Glomerular visceral epithelial cell (primary cell): ENCODE measurements at regions not wholly inside any gene's neighbourhood (a gene's known extent, or its start where the extent isn't known, plus 50 kb on each side); places are given as distances from the start of the nearest gene placed in this dataset.
"Not testable (repeated sequence)": the region's sequence is repeated elsewhere in the genome, so short reads cannot be mapped to it uniquely, and the experiment has no call there.

ENCODE experiments used
- DNase-seq: peaks from one replicate; pipeline ENCODE4 v3.0.0-alpha.2; 2016; ENCODE audit errors: extremely low spot score

GRCh38 chr4:14361084-14361483 is 641.2 kb upstream of the CPEB2 start:
- DNase-seq: no peak

- DNase-seq: no peak
Observed at GRCh38 chr4:14362385-14362784, 639.9 kb upstream of the CPEB2 start.

DNA sequence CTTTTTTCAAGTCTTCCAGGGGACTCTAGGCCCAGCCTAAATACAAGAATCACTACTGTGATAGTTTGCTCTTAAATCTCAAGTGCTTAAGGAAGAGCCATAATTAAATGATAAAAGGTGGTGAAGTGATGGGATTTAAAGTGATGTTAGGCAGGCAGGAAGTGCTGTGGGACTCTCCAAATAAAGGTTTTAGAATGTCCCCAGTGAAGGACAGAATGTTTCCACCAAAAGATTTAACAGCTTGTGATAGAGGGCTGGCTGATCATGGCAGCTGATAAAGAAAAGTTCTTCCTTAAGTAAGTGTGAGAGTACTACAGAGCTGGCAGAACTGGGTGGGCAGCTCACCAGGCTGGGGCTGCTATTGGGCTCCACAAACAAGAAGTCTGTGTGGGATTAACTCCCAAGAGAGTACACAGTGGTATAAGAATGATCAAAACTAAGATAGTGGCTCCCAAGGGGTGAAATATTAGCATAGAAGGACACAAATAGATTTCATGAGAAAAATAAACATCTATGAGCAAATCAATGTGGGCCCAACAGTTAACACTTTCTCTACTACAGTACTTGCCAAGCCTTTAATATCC is 637.2 kb upstream of the CPEB2 start:
- no peak for DNase-seq

GRCh38 chr4:14368391-14368790 is 633.9 kb upstream of the CPEB2 start:
- no peak for DNase-seq

DNA sequence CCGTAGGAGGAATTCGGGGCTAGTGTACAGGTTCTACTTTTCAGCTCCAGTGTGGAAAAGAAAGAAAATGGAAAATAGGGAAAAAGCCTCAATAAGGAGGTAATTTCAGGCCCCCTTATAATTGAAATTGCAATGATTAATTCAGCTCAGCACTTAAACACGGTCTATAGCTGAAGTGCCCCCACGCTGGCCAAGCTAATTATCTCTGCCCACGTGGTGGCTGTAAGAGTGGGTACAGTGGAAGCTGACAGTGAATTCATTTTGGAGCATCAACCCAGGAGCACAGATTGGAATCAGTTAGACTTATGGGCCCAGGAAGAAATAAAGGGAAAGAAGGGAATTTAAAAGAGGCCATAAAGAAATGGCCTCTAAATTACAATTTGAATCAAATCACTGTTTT is 631.1 kb upstream of the CPEB2 start:
- no peak for DNase-seq

DNA sequence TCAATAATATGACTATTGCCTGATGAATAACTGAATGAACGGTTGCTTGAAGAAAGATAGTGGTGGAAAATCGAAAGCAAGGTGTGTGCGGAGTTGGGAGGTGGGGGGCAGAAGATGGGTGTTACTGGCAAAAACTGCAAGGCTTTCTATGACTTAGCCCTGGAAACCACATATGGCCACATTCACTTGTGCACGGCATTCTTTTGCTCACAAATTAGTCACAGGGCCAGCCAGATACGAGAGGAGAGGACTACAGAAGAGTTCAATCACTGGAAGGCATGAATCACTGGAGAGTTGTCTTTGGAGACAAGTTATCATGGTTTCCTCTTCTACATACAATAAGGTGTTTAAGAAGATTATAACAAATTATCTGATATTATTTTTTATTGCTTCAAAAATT is 626.5 kb upstream of the CPEB2 start:
- DNase-seq: no peak

DNA sequence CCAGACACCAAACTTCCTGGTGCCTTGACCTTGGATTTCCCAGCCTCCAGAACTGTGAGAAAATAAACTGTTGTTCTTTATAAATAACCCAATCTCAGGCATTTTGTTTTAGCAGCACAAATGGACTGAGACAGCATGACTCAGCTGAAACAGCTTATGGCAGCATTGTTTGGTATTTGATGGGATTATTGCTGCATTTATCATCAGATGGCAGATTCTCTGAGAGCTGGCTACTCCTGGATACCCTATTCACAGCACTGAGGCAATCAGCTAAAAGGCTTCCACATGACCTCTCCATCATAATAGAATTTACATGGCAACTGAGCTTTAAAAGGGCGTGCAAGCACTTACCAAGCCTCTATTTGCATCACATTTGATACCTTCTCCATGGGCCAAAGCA is 623.1 kb upstream of the CPEB2 start:
- DNase-seq: no peak

DNA sequence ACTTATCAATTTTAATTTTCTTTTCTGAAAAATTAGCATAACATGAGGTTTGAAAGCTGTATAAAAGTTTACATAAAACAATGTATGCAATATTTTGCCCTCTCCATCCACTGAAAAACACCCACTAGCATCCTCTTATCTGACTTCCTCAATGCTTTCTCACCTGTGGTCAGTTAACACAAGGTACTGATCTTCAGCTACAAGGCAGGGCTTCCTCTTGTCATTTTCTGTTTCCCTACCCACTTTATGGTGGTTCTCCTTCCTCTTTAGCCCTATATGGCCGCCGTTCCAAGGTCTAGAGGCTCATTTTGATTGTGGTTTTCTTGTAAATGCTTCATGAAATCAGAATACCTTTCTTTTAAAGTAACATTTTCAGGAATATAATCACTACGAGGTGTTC is 618.6 kb upstream of the CPEB2 start:
- DNase-seq: no peak

DNA sequence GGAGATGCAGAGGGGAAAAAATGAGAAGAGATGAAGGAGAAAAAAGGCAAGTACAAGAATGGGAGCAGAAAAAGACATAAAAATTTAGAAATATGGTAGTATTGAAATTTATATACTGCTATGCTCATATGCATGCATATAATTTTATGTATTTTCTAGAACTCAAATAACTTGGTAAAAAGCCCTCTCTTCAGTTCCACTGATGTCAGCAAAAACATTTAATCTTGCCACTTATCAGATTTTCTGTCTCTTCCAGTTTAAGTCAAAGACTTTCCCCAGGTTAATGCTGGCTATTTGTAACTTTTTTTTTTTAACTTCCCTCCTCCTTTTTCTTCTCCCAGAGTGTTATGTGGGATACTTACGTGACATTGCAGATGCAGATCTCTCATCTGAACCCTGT is 617.5 kb upstream of the CPEB2 start:
- no peak for DNase-seq

GRCh38 chr4:14386196-14386595 is 616.1 kb upstream of the CPEB2 start:
- DNase-seq: no peak

- no peak for DNase-seq
Observed at GRCh38 chr4:14387647-14388046, 614.6 kb upstream of the CPEB2 start.

DNA sequence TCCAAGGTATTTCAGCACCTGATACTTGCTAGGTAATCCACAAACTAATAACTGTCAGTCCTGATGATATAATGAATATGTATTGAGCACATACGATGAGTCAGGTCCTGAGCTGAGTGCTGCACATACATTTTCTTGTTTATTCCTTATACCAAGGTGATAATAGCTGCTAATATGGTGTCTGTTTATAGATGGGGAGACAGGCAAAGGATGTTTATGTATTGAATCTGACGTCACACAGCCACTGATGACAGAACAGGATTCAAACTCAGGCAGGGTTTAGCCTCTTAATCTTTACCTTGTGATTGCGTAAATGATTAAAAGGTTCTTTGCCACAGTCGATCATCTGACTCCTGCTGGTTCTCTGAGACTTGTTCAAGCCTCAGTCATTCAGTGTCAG is 609.9 kb upstream of the CPEB2 start:
- no peak for DNase-seq

DNA sequence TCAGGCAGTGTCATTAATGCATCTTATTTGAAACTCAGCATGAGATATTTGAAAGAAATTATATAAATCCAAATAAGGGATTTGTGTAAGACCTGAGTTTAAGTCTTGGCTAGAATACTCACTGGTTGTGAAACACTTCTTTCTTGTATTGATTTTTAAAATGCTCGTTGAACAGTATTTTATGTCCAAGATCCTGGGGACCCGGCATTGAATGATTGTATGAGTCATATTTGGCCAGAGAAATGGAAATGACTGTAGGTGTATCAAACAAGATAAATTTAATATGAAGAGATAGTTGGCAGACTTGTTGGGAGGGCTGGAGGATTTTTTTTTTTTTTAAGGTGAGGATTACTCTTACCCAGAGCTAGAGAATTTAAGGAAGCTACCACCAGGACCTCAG is 606.1 kb upstream of the CPEB2 start:
- DNase-seq: no peak

GRCh38 chr4:14399848-14400247 is 602.4 kb upstream of the CPEB2 start:
- no peak for DNase-seq

GRCh38 chr4:14400307-14400706 is 602.0 kb upstream of the CPEB2 start:
- DNase-seq: no peak

GRCh38 chr4:14403132-14403531 is 599.1 kb upstream of the CPEB2 start:
- DNase-seq: no peak

DNA sequence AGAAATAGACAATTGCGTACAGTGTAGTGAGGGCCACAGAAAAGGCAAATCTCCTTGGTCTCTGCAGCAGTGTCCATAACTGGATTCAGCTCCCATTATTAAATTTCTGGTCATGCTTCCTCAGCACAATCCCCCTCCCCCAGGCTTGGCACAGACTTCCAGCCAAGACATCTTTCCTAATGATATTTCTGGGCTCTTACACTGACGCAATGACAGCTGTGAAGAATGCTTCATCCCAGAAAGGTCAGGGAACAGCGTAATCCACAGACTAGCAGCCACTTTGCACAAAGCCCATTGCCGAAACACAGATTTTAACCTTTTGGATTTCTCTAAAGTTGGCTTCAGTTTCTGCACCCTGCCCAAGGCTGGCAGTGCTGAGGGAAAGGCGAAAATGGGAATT is 597.6 kb upstream of the CPEB2 start:
- DNase-seq: no peak

- DNase-seq: no peak
Observed at GRCh38 chr4:14410516-14410915, 591.8 kb upstream of the CPEB2 start.

- no peak for DNase-seq
Observed at GRCh38 chr4:14415146-14415545, 587.1 kb upstream of the CPEB2 start.

DNA sequence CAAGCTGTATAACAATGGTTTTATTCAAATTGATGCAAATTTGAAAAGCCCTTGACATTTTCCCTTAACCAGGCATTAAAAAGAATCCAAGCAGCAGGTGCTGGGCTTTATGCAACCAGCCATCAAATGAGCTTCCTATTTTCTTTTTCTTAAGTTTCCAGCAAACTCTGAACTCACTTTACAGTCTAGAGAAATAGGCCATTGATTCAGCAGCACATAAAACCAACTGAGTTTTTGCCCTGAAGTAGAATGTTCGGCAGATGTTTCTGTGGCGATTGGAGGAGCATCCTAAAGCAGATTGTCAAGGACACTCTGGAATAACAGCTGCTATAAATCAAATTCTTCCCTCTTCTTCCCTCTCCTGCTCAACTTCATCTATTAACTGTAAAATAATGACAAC is 582.8 kb upstream of the CPEB2 start:
- DNase-seq: no peak

- DNase-seq: not testable (repeated sequence)
Observed at GRCh38 chr4:14426297-14426696, 576.0 kb upstream of the CPEB2 start.

GRCh38 chr4:14428125-14428524 is 574.2 kb upstream of the CPEB2 start:
- DNase-seq: no peak

DNA sequence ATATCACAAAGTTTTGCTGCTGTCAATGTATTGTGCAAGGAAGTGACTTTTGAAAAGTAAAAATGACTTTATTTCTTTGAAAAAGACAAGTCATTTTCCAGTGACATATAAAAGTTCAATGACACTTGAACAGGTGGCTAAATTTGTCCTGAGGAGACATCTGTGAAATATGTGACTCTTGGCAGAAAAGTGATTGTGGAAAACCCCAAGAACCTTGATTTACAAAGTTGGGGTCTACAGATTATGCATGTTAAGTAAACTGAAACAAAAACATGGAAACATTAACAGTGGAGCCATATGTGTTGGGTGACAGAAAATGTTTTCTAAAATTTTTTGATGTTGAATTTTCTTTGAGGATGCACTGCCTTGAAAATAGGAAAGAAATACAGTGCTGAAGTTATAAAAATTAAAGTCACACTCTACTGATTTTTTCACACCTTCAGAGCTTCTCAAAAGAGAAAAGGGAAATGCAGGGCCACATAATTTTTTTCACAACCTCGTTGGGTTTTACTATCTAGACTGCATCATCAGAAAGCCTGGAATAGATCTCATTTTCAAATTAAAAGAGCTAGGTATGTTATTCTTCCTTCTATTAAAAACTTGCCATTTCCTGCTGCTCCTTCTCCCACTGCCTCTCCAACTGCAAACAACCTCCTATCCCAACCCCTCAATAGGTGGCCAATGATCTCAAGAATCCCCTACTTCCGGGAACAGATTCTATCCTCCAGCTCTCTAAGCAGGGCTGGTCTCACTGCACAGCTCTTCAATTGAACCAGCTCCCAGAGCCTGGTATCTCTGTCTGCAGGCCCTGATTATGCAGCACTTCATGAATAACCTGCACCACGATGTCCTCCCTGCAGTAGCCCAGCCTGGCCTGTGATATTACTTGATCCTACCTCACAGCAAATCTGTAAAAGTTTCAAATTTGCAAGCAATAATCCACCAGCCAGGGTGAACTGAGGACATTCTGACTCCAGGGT is 570.8 kb upstream of the CPEB2 start:
- DNase-seq: no peak
